SU-DHL-6 (cell line): ENCODE measurements at regions not wholly inside any gene's neighbourhood (a gene's known extent, or its start where the extent isn't known, plus 50 kb on each side); places are given as distances from the start of the nearest gene placed in this dataset.

Experiments
- CTCF ChIP-seq: fragments of 200-600 bp; sonication (generic); IDR thresholded peaks from one replicate; pipeline ENCODE4 v1.5.1; 2017; ENCODE audit warnings: antibody characterized with exemption, mild to moderate bottlenecking, low read length, moderate library complexity; ENCODE audit not compliant: insufficient read depth, poor library complexity, severe bottlenecking
- EZH2phosphoT487 ChIP-seq: fragments of 200-600 bp; sonication (generic), shearing (Covaris generic); conservative IDR thresholded peaks from 2 replicates; pipeline ENCODE4 v1.6.1; 2018; ENCODE audit warnings: mild to moderate bottlenecking, antibody characterized with exemption, low read length, moderate library complexity, mixed read lengths

DNA sequence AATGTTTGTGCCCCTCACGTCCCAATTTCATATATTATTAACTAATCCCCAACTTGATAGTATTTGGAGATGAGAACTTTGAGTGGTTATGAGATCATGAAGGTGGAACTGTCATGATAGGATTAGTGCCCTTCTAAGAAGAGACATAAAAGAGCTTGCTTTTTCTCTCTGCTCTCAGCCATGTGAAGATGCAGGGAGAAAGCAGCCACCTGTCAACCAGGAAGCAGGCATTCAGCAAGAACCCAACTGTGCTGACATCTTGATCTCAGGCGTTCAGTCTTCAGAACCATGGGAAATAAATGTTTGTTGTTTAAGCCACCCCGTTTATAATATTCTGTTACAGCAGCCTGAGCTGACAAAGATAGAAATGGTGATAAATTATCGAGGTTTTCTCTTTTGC is 278.7 kb upstream of the KCNMB2 start:
- TF ChIP-seq CTCF, result no peak
- no peak for TF ChIP-seq EZH2phosphoT487
